HEK293 (cell line): ENCODE measurements at regions not wholly inside any gene's neighbourhood (a gene's known extent, or its start where the extent isn't known, plus 50 kb on each side); places are given as distances from the start of the nearest gene placed in this dataset.

Experiments
- CTCF ChIA-PET: fragments of 350-600 bp; formaldehyde crosslinking; extraction: SDS; loops from one replicate; lab custom pipeline; 2021; ENCODE audit warnings: antibody characterized with exemption; lab: Yijun Ruan, JAX
- POLR2A ChIA-PET: fragments of 300-600 bp; formaldehyde crosslinking; extraction: SDS; loops from one replicate; lab custom pipeline; 2020; ENCODE audit warnings: antibody characterized with exemption, inconsistent platforms; lab: Yijun Ruan, JAX
- H3K27ac ChIP-seq: fragments of 200-500 bp; sonication (Bioruptor generic); 2 replicates; pipeline ENCODE4 v1.5.1; 2014; ENCODE audit warnings: low read depth, low read length, control low read depth, inconsistent platforms; ENCODE audit errors: extremely low read depth
- H3K36me3 ChIP-seq, 2 experiments: fragments of 200-500 bp in 1 of 2; sonication (Bioruptor generic) in 1 of 2; 1 replicate in 1 of 2; 2 replicates in 1 of 2; pipeline ENCODE4 v1.5.1; 2014 to 2017; ENCODE audit warnings: inconsistent platforms in 2 of 2, low read length in 2 of 2; ENCODE audit not compliant: control insufficient read depth in 2 of 2, insufficient read depth in 1 of 2
- H3K4me1 ChIP-seq: fragments of 200-500 bp; sonication (Bioruptor generic); 2 replicates; pipeline ENCODE4 v1.5.1; 2014; ENCODE audit warnings: mild to moderate bottlenecking, low read length, inconsistent platforms; ENCODE audit not compliant: control insufficient read depth, insufficient read depth
- H3K4me3 ChIP-seq: 2 replicates; pipeline ENCODE4 v1.5.1; 2011; ENCODE audit warnings: low read depth, mild to moderate bottlenecking, control low read depth, low read length, moderate library complexity
- H3K9me3 ChIP-seq: fragments of 200-500 bp; sonication (Bioruptor generic); 2 replicates; pipeline ENCODE4 v1.5.1; 2014; ENCODE audit warnings: low read depth, low read length, inconsistent platforms; ENCODE audit not compliant: control insufficient read depth, insufficient read depth
- EGR2 ChIP-seq: fragments of 450-650 bp; formaldehyde crosslinking; IDR thresholded peaks from 2 replicates; pipeline ENCODE4 v1.5.1; 2016; ENCODE audit warnings: low read depth, missing biosample characterization, missing genetic modification characterization
- GFI1B ChIP-seq: fragments of 450-650 bp; formaldehyde crosslinking; IDR thresholded peaks from 2 replicates; pipeline ENCODE4 v1.5.1; 2016; ENCODE audit warnings: missing biosample characterization, missing genetic modification characterization
- GLIS2 ChIP-seq: fragments of 450-650 bp; formaldehyde crosslinking; IDR thresholded peaks from 2 replicates; pipeline ENCODE4 v1.5.1; 2016; ENCODE audit warnings: missing biosample characterization, missing genetic modification characterization
- SP7 ChIP-seq: fragments of 450-650 bp; formaldehyde crosslinking; IDR thresholded peaks from 2 replicates; pipeline ENCODE4 v1.5.1; 2016; ENCODE audit warnings: missing biosample characterization, missing genetic modification characterization
- ZNF140 ChIP-seq: fragments of 450-650 bp; formaldehyde crosslinking; IDR thresholded peaks from 2 replicates; pipeline ENCODE4 v1.5.1; 2016; ENCODE audit warnings: missing biosample characterization, missing genetic modification characterization
- ZNF16 ChIP-seq: fragments of 450-650 bp; formaldehyde crosslinking; IDR thresholded peaks from 2 replicates; pipeline ENCODE4 v1.5.1; 2016; ENCODE audit warnings: low read depth, missing biosample characterization, missing genetic modification characterization
- ZNF174 ChIP-seq: fragments of 450-650 bp; formaldehyde crosslinking; IDR thresholded peaks from 2 replicates; pipeline ENCODE4 v1.5.0; 2017; ENCODE audit warnings: missing biosample characterization, mild to moderate bottlenecking, missing genetic modification characterization
- ZNF211 ChIP-seq: fragments of 450-650 bp; formaldehyde crosslinking; IDR thresholded peaks from 2 replicates; pipeline ENCODE4 v1.5.1; 2016; ENCODE audit warnings: low read depth, missing biosample characterization, missing genetic modification characterization
- ZNF239 ChIP-seq: fragments of 450-650 bp; formaldehyde crosslinking; IDR thresholded peaks from 2 replicates; pipeline ENCODE4 v1.5.1; 2016; ENCODE audit warnings: missing biosample characterization, missing genetic modification characterization
- ZNF324 ChIP-seq: fragments of 450-650 bp; formaldehyde crosslinking; IDR thresholded peaks from 2 replicates; pipeline ENCODE4 v1.5.1; 2016; ENCODE audit warnings: missing biosample characterization, missing genetic modification characterization
- ZNF341 ChIP-seq: fragments of 450-650 bp; formaldehyde crosslinking; IDR thresholded peaks from 2 replicates; pipeline ENCODE4; 2016; ENCODE audit warnings: low read depth, missing biosample characterization, missing genetic modification characterization
- ZNF433 ChIP-seq: fragments of 450-650 bp; formaldehyde crosslinking; IDR thresholded peaks from 2 replicates; pipeline ENCODE4 v1.5.1; 2016; ENCODE audit warnings: missing biosample characterization, missing genetic modification characterization, low read depth
- ZNF473 ChIP-seq: fragments of 450-650 bp; formaldehyde crosslinking; IDR thresholded peaks from 2 replicates; pipeline ENCODE4 v1.5.1; 2017; ENCODE audit warnings: missing biosample characterization, missing genetic modification characterization
- ZNF510 ChIP-seq: fragments of 450-650 bp; formaldehyde crosslinking; IDR thresholded peaks from 2 replicates; pipeline ENCODE4 v1.5.1; 2018; ENCODE audit warnings: mild to moderate bottlenecking, missing genetic modification characterization, missing biosample characterization; ENCODE audit not compliant: insufficient replicate concordance
- ZNF521 ChIP-seq: fragments of 450-650 bp; formaldehyde crosslinking; IDR thresholded peaks from 2 replicates; pipeline ENCODE4 v1.5.1; 2017; ENCODE audit warnings: missing biosample characterization, mild to moderate bottlenecking, missing genetic modification characterization
- ZNF544 ChIP-seq: fragments of 450-650 bp; formaldehyde crosslinking; IDR thresholded peaks from 2 replicates; pipeline ENCODE4 v1.5.0; 2017; ENCODE audit warnings: missing biosample characterization, missing genetic modification characterization
- ZNF549 ChIP-seq: fragments of 450-650 bp; IDR thresholded peaks from 2 replicates; pipeline ENCODE4 v1.5.1; 2018; ENCODE audit warnings: missing biosample characterization, missing genetic modification characterization, mild to moderate bottlenecking, inconsistent platforms, moderate library complexity
- ZNF654 ChIP-seq: fragments of 450-650 bp; formaldehyde crosslinking; IDR thresholded peaks from 2 replicates; pipeline ENCODE4 v1.5.1; 2016; ENCODE audit warnings: low read depth, missing biosample characterization, missing genetic modification characterization
- ZNF701 ChIP-seq: fragments of 450-650 bp; formaldehyde crosslinking; IDR thresholded peaks from 2 replicates; pipeline ENCODE4 v1.5.1; 2016; ENCODE audit warnings: missing biosample characterization, missing genetic modification characterization
- ZNF707 ChIP-seq: fragments of 450-650 bp; formaldehyde crosslinking; IDR thresholded peaks from 2 replicates; pipeline ENCODE4 v1.5.1; 2016; ENCODE audit warnings: missing biosample characterization, missing genetic modification characterization
- ZNF76 ChIP-seq: fragments of 450-650 bp; formaldehyde crosslinking; IDR thresholded peaks from 2 replicates; pipeline ENCODE4; 2016; ENCODE audit warnings: low read depth, missing biosample characterization, missing genetic modification characterization, borderline replicate concordance
- TF ChIP-seq, protein P1 (sequence below): fragments of 450-650 bp; formaldehyde crosslinking; conservative IDR thresholded peaks from 2 replicates; pipeline ENCODE4 v1.5.1; 2016; ENCODE audit warnings: low read depth, missing biosample characterization, missing genetic modification characterization
- TF ChIP-seq, protein P2 (sequence below): fragments of 450-650 bp; formaldehyde crosslinking; IDR thresholded peaks from 2 replicates; pipeline ENCODE4 v1.5.1; 2016; ENCODE audit warnings: missing biosample characterization, missing genetic modification characterization
- TF ChIP-seq, protein P3 (sequence below): sonication (generic); formaldehyde crosslinking; IDR thresholded peaks from 2 replicates; pipeline ENCODE4 v1.8.1; 2022; ENCODE audit warnings: mild to moderate bottlenecking, moderate library complexity, missing genetic modification reagents
- TF ChIP-seq, protein P4 (sequence below): fragments of 450-650 bp; formaldehyde crosslinking; IDR thresholded peaks from 2 replicates; pipeline ENCODE4 v1.5.1; 2017; ENCODE audit warnings: missing biosample characterization, missing genetic modification characterization

DNA sequence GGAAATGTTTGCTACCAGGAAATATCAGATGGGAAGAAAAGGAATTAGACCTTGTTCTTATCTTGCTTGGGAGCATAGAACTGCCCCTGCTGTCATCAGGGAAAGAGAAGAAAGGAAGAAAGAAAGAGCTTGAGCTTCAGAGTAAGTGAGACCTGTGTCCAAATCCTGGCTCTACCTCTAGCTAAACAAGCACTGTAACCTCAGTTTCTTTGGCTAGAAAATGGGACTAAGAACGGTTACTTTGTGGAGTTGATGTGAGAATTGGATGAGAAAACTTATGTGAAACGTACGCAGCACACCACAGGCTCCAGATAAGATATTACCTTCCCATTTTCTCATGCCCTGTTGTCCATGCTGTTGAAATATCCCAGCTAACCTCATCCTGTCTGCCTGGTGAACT is 57.1 kb upstream of the CREB3L1 start:
- Histone ChIP-seq H3K27ac (no peak overlapping the region), H3K36me3 (no peaks in the 10 kb centered on the region), H3K4me3 (no peak overlapping the region), H3K9me3 (no peaks in the 10 kb centered on the region), H3K4me1 (no peaks in the 10 kb centered on the region)
- ChIA-PET CTCF (no interaction called here), POLR2A (no interaction called here)
- TF ChIP-seq ZNF701 (no peak), ZNF510 (tag by site-specific recombination) (no peak), ZNF239 (tag by site-specific recombination) (no peak), SP7 (tag by site-specific recombination) (no peak), ZNF544 (no peak), ZNF549 (no peak), ZNF433 (no peak), ZNF707 (tag by site-specific recombination) (no peak), ZNF211 (tag by site-specific recombination) (no peak)
- TF ChIP-seq, protein P1, sequence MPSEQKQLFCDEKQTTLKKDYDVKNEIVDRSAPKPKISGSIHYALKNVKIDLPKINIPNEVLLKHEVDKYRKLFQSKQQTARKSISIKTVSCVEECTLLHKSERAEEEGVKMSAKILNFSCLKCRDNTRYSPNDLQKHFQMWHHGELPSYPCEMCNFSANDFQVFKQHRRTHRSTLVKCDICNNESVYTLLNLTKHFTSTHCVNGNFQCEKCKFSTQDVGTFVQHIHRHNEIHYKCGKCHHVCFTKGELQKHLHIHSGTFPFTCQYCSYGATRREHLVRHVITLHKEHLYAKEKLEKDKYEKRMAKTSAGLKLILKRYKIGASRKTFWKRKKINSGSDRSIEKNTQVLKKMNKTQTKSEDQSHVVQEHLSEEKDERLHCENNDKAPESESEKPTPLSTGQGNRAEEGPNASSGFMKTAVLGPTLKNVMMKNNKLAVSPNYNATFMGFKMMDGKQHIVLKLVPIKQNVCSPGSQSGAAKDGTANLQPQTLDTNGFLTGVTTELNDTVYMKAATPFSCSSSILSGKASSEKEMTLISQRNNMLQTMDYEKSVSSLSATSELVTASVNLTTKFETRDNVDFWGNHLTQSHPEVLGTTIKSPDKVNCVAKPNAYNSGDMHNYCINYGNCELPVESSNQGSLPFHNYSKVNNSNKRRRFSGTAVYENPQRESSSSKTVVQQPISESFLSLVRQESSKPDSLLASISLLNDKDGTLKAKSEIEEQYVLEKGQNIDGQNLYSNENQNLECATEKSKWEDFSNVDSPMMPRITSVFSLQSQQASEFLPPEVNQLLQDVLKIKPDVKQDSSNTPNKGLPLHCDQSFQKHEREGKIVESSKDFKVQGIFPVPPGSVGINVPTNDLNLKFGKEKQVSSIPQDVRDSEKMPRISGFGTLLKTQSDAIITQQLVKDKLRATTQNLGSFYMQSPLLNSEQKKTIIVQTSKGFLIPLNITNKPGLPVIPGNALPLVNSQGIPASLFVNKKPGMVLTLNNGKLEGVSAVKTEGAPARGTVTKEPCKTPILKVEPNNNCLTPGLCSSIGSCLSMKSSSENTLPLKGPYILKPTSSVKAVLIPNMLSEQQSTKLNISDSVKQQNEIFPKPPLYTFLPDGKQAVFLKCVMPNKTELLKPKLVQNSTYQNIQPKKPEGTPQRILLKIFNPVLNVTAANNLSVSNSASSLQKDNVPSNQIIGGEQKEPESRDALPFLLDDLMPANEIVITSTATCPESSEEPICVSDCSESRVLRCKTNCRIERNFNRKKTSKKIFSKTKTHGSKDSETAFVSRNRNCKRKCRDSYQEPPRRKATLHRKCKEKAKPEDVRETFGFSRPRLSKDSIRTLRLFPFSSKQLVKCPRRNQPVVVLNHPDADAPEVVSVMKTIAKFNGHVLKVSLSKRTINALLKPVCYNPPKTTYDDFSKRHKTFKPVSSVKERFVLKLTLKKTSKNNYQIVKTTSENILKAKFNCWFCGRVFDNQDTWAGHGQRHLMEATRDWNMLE: no peak
- TF ChIP-seq, protein P2, sequence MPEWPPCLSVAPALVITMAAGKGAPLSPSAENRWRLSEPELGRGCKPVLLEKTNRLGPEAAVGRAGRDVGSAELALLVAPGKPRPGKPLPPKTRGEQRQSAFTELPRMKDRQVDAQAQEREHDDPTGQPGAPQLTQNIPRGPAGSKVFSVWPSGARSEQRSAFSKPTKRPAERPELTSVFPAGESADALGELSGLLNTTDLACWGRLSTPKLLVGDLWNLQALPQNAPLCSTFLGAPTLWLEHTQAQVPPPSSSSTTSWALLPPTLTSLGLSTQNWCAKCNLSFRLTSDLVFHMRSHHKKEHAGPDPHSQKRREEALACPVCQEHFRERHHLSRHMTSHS: no peak

DNA sequence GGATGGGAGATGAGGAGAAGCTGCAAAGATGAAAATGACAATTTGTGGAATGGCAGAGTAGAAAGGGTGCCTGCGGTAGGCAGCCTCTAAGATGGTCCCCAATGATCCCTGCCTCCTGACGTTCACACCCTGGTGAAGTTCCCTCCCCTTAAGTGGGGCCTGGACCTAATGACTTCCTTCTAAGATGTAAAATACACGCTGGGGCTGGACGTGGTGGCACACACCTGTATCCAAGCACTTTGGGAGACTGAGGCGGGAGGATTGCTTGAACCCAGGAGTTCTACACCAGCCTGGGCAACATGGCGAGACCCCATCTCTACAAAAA is 60.7 kb upstream of the CREB3L1 start:
- H3K4me3 ChIP-seq: no peak overlapping the region
- TF ChIP-seq, protein P3, sequence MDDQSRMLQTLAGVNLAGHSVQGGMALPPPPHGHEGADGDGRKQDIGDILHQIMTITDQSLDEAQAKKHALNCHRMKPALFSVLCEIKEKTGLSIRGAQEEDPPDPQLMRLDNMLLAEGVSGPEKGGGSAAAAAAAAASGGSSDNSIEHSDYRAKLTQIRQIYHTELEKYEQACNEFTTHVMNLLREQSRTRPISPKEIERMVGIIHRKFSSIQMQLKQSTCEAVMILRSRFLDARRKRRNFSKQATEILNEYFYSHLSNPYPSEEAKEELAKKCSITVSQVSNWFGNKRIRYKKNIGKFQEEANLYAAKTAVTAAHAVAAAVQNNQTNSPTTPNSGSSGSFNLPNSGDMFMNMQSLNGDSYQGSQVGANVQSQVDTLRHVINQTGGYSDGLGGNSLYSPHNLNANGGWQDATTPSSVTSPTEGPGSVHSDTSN (CRISPR knock-in tag): no peak
- TF ChIP-seq ZNF16 (tag by site-specific recombination): no peak
- no peak for TF ChIP-seq ZNF521 (tag by site-specific recombination)
- no peak overlapping the region for H3K27ac ChIP-seq
- no peaks in the 10 kb centered on the region for H3K36me3 ChIP-seq
- ChIA-PET CTCF (no interaction called here), POLR2A (no interaction called here)
- H3K4me1 ChIP-seq: no peaks in the 10 kb centered on the region
- H3K9me3 ChIP-seq: no peaks in the 10 kb centered on the region

DNA sequence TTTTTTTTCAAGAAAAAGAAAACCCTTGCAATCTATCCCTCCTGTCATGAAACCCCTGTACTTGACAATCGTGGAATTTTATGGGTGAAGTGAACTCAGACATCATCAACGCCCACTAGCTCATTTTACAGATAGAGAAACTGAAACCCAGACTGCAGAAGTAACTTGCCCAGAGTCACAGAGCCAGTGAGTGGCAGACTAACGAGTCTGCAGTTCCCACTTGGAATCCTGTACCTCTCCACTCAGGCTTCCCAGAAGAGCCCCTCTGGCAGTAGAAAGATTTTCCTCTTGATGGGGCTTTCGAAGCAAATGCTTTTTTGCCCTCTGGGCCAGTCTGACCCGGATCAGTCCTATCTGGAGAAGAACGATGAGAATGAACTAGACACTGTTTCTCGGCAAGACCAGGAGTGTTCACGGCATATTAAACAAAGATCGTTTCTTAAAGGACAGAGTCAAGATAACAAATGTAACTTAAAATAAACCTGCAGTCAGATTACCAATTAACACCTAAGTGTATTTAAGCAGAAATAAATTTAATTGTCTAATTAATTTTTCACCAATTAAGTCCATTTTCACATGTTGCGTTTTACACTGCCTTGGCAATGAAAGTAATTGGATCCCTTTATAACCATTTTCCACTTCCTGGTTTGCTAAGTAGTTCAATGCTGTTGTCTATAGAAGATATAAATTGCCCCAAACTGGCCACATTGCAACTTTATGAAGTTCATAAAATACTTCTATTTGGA is 61.3 kb upstream of the CREB3L1 start:
- CTCF ChIA-PET: no interaction called here
- Histone ChIP-seq H3K4me3 (no peak overlapping the region), H3K27ac (no peak overlapping the region), H3K4me1 (no peaks in the 10 kb centered on the region), H3K36me3 (no peaks in the 10 kb centered on the region), H3K9me3 (no peaks in the 10 kb centered on the region)
- POLR2A ChIA-PET: interaction anchor here (0.6 kb wide), 1 partner anchor 105 kb away, joined by 6 read pairs; no protein-coding TSS in a partner anchor
- TF ChIP-seq ZNF341 (no peak), ZNF140 (tag by site-specific recombination) (no peak), ZNF324 (tag by site-specific recombination) (no peak), GFI1B (tag by site-specific recombination) (no peak), ZNF654 (tag by site-specific recombination) (no peak), ZNF174 (no peak), ZNF473 (tag by site-specific recombination) (no peak), GLIS2 (tag by site-specific recombination) (no peak), ZNF76 (tag by site-specific recombination) (no peak), EGR2 (tag by site-specific recombination) (no peak)
- TF ChIP-seq, protein P4, sequence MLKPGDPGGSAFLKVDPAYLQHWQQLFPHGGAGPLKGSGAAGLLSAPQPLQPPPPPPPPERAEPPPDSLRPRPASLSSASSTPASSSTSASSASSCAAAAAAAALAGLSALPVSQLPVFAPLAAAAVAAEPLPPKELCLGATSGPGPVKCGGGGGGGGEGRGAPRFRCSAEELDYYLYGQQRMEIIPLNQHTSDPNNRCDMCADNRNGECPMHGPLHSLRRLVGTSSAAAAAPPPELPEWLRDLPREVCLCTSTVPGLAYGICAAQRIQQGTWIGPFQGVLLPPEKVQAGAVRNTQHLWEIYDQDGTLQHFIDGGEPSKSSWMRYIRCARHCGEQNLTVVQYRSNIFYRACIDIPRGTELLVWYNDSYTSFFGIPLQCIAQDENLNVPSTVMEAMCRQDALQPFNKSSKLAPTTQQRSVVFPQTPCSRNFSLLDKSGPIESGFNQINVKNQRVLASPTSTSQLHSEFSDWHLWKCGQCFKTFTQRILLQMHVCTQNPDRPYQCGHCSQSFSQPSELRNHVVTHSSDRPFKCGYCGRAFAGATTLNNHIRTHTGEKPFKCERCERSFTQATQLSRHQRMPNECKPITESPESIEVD (tag by site-specific recombination): no peak
